A673 (cell line): ENCODE measurements at regions not wholly inside any gene's neighbourhood (a gene's known extent, or its start where the extent isn't known, plus 50 kb on each side); places are given as distances from the start of the nearest gene placed in this dataset.

Experiments
- EZH2 ChIP-seq: fragments of 200-600 bp; sonication (generic); IDR thresholded peaks from 2 replicates; pipeline ENCODE4 v1.6.1; 2017; ENCODE audit warnings: borderline replicate concordance, low read depth, mild to moderate bottlenecking, mixed read lengths, antibody characterized with exemption, low read length; ENCODE audit not compliant: poor library complexity, severe bottlenecking
- TF ChIP-seq, protein P1 (sequence below): fragments of 300-800, 200-600 bp; sonication (generic); conservative IDR thresholded peaks from 2 replicates; pipeline ENCODE4 v1.5.1; 2017; ENCODE audit warnings: low read depth, mild to moderate bottlenecking, antibody characterized with exemption, low read length, moderate library complexity, mixed read lengths

DNA sequence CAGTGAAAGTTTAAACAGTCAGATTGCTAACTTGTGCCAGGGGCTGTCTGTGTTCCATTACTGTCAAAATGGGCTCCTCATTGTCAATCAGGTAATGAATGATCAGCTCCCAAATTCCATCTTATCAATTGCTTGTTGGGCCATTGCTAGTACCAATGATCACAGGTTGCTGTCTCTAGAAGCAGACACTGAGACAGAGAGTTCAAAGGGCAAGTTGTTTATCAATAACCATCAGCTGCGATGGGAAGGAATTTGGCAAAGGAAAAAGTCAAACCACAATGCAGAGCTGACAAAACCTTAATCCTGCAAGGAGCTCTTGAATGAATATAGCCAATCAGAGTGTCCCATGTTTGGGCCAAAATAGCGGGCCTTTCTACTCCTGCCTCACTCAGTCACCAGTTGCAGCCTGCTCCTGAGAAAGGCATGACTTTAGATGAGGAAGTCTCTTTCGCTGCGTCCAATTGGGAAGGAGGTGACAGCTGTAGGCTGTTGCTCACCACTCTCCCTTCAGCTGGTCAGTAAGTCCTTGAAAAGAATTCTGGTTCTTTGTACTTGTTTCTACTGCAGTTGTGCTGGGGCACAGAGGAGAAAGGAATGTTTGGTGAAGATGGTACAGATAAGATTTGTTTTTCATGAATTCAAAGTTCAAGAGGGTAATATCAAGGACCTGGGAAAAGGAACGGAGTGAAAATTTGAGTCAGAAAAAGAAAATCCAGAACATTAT lies 179.2 kb upstream of the PDE3A start:
- TF ChIP-seq, protein P1, sequence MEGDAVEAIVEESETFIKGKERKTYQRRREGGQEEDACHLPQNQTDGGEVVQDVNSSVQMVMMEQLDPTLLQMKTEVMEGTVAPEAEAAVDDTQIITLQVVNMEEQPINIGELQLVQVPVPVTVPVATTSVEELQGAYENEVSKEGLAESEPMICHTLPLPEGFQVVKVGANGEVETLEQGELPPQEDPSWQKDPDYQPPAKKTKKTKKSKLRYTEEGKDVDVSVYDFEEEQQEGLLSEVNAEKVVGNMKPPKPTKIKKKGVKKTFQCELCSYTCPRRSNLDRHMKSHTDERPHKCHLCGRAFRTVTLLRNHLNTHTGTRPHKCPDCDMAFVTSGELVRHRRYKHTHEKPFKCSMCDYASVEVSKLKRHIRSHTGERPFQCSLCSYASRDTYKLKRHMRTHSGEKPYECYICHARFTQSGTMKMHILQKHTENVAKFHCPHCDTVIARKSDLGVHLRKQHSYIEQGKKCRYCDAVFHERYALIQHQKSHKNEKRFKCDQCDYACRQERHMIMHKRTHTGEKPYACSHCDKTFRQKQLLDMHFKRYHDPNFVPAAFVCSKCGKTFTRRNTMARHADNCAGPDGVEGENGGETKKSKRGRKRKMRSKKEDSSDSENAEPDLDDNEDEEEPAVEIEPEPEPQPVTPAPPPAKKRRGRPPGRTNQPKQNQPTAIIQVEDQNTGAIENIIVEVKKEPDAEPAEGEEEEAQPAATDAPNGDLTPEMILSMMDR: no peak
- TF ChIP-seq EZH2: no peak
